Right atrium auricular region (tissue), 2 donors: ENCODE measurements at regions not wholly inside any gene's neighbourhood (a gene's known extent, or its start where the extent isn't known, plus 50 kb on each side); places are given as distances from the start of the nearest gene placed in this dataset.
"Not testable (repeated sequence)": the region's sequence is repeated elsewhere in the genome, so short reads cannot be mapped to it uniquely, and the experiment has no call there.

ENCODE experiments used
- DNase-seq: peaks from one replicate; pipeline ENCODE4 v3.0.0-alpha.2; 2019; ENCODE audit warnings: low spot score
- H3K27ac ChIP-seq, 2 donors: fragments of 200-600 bp; sonication (generic); 1 replicate in 1 of 2; 2 replicates in 1 of 2; pipeline ENCODE4 v1.5.1; 2016 to 2019
- H3K27me3 ChIP-seq, 2 donors: fragments of 200-600 bp; sonication (generic); one replicate each; pipeline versions ENCODE4 v1.5.1 to v1.6.0; 2017 to 2019
- H3K36me3 ChIP-seq: fragments of 200-600 bp; sonication (generic); one replicate; pipeline ENCODE4 v1.5.1; 2016
- H3K4me1 ChIP-seq, 2 donors: fragments of 200-600 bp; sonication (generic); one replicate each; pipeline versions ENCODE4 v1.5.1 to v1.6.0; 2017 to 2019
- H3K4me3 ChIP-seq, 2 donors: fragments of 200-600 bp; sonication (generic); 1 replicate in 1 of 2; 2 replicates in 1 of 2; pipeline ENCODE4 v1.5.1; 2017 to 2019; ENCODE audit warnings: mild to moderate bottlenecking in 1 of 2, moderate library complexity in 1 of 2
- H3K9me3 ChIP-seq, 2 donors: fragments of 200-600 bp; sonication (generic); one replicate each; pipeline ENCODE4 v1.5.1; 2019
- CTCF ChIP-seq, 2 donors: fragments of 200-600 bp; sonication (generic); IDR thresholded peaks; one replicate each; pipeline ENCODE4 v1.5.1; 2019; ENCODE audit warnings: antibody characterized with exemption in 2 of 2

GRCh38 chr1:148385371-148386030 lies 97.6 kb downstream of the PPIAL4G start:
- Histone ChIP-seq H3K27me3 (no peaks in the 10 kb centered on the region), H3K36me3 (no peaks in the 10 kb centered on the region), H3K27ac (no peak overlapping the region), H3K4me1 (no peaks in the 10 kb centered on the region), H3K4me3 (no peak overlapping the region), H3K9me3 (no peaks in the 10 kb centered on the region)
- DNase-seq: no peak
- no peak for TF ChIP-seq CTCF (IDR thresholded peaks at IDR 0.05)

- H3K4me1 ChIP-seq: no peaks in the 10 kb centered on the region
- H3K4me3 ChIP-seq: no peak overlapping the region
- H3K27ac ChIP-seq: no peak overlapping the region
- no peaks in the 10 kb centered on the region for H3K27me3 ChIP-seq
- no peak for DNase-seq
- no peak for TF ChIP-seq CTCF (IDR thresholded peaks at IDR 0.05)
- no peaks in the 10 kb centered on the region for H3K9me3 ChIP-seq
- H3K36me3 ChIP-seq: no peaks in the 10 kb centered on the region
These were observed 99.1 kb downstream of the PPIAL4G start for GRCh38 chr1:148383966-148384365.

GRCh38 chr1:148379697-148380096 lies 103.4 kb downstream of the PPIAL4G start:
- no peaks in the 10 kb centered on the region for H3K36me3 ChIP-seq
- no peak overlapping the region for H3K27ac ChIP-seq
- no peak for DNase-seq
- H3K9me3 ChIP-seq: no peaks in the 10 kb centered on the region
- H3K4me1 ChIP-seq: no peaks in the 10 kb centered on the region
- TF ChIP-seq CTCF (IDR thresholded peaks at IDR 0.05): no peak
- H3K27me3 ChIP-seq: no peaks in the 10 kb centered on the region
- H3K4me3 ChIP-seq: no peak overlapping the region

- no peak for TF ChIP-seq CTCF (IDR thresholded peaks at IDR 0.05)
- H3K4me1 ChIP-seq: no peaks in the 10 kb centered on the region
- no peaks in the 10 kb centered on the region for H3K9me3 ChIP-seq
- DNase-seq: no peak
- no peak overlapping the region for H3K27ac ChIP-seq
- H3K4me3 ChIP-seq: no peak overlapping the region
- no peaks in the 10 kb centered on the region for H3K36me3 ChIP-seq
- no peaks in the 10 kb centered on the region for H3K27me3 ChIP-seq
These were observed 104.0 kb downstream of the PPIAL4G start for GRCh38 chr1:148379170-148379500.

GRCh38 chr1:148377992-148378391 lies 105.1 kb downstream of the PPIAL4G start:
- H3K9me3 ChIP-seq, DNase-seq, H3K4me1 ChIP-seq, H3K27ac ChIP-seq, H3K27me3 ChIP-seq, H3K4me3 ChIP-seq, H3K36me3 ChIP-seq: not testable (repeated sequence)

- not testable (repeated sequence) for DNase-seq, H3K9me3 ChIP-seq, H3K36me3 ChIP-seq, H3K4me1 ChIP-seq, H3K27ac ChIP-seq, H3K27me3 ChIP-seq, H3K4me3 ChIP-seq
These were observed 106.1 kb downstream of the PPIAL4G start for GRCh38 chr1:148377045-148377444.

GRCh38 chr1:148374101-148374500 lies 109.0 kb downstream of the PPIAL4G start:
- Histone ChIP-seq H3K36me3 (no peaks in the 10 kb centered on the region), H3K4me3 (no peak overlapping the region), H3K27me3 (no peaks in the 10 kb centered on the region)

More at GRCh38 chr1:148374101-148374500, 109.0 kb downstream of the PPIAL4G start:
- no peak overlapping the region for H3K27ac ChIP-seq
- H3K4me1 ChIP-seq: no peaks in the 10 kb centered on the region
- H3K9me3 ChIP-seq: no peaks in the 10 kb centered on the region
- TF ChIP-seq CTCF (IDR thresholded peaks at IDR 0.05): no peak
- DNase-seq: no peak
